SH-SY5Y (cell line): ENCODE measurements at regions not wholly inside any gene's neighbourhood (a gene's known extent, or its start where the extent isn't known, plus 50 kb on each side); places are given as distances from the start of the nearest gene placed in this dataset.
A peak's percentile ranks its signal among the peaks of the same experiment; 100 is the strongest.

Experiments used
- GATA2 ChIP-seq: IDR thresholded peaks from 2 replicates; pipeline ENCODE4 v1.6.1; 2011; ENCODE audit warnings: mild to moderate bottlenecking, low read depth, low read length
- GATA3 ChIP-seq: IDR thresholded peaks from 2 replicates; pipeline ENCODE4 v1.6.1; 2011; ENCODE audit warnings: low read depth, mild to moderate bottlenecking, low read length, moderate library complexity

DNA sequence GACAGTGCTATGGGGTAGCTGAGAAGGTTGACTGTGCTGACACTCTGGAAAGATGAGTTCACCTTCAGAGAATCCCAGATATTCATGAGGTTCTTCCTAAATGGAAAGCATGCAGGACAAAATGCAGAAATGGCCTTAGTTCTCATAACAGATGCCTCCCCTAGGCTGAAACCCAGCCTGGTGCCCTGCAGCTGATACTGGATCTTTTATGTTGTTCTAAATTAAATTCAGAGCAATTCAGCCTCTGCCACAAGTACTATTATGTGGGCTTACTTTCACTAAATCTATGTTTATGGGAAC, 172.0 kb upstream of the SERPINE2 start:
- TF ChIP-seq GATA2, result 0 out of 2 replicates have a peak, but pooled peaks have one; percentile 24
- no peak for TF ChIP-seq GATA3
